ENCODE measurements at regions not wholly inside any gene's neighbourhood (a gene's known extent, or its start where the extent isn't known, plus 50 kb on each side); places are given as distances from the start of the nearest gene placed in this dataset.

DNA sequence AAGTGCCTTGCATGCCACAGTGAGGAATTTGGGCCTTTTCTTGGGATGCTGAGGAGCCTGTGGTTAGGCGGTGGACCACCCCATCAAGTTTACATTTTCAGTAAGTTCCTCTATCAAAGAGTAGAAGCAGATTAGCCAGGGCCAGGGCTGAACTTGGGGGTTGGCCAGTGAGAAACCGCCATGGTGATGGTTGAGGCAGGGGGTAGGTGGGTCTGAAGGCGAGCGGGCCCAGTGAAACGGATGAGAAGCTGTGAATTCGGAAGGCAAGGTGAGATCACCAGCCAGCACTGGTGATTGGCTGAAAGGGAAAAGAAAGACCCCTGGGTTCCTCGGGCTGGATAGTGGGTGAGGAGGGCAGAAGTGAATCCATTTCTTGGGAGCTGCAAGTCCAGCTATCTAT is 311.4 kb downstream of the CBLN1 start:
- Histone ChIP-seq H3K27ac (ENCODE audit: low read depth in 1 of 2, low read length in 1 of 2) (no peak overlapping the region), H3K9me3 (ENCODE audit: control insufficient read depth in 4 of 4, insufficient read depth in 3 of 4, low read length in 3 of 4) (peaks cover 0 to 2% (median 0%) of the 10 kb centered on the region in 4 donors), H3K9ac (ENCODE audit: insufficient read depth in 1 of 2, low read length in 2 of 2) (no peak overlapping the region), H3K4me1 (ENCODE audit: control insufficient read depth in 5 of 5, insufficient read depth in 5 of 5, low read length in 5 of 5) (peaks cover 0 to 12% (median 2%) of the 10 kb centered on the region in 5 donors), H3K27me3 (ENCODE audit: control insufficient read depth in 3 of 3, insufficient read depth in 3 of 3, low read length in 2 of 3) (no peaks in the 10 kb centered on the region), H3K36me3 (ENCODE audit: control insufficient read depth in 4 of 4, insufficient read depth in 4 of 4, low read length in 4 of 4) (no peaks in the 10 kb centered on the region), H3K4me3 (no peak overlapping the region)
- DNase-seq (no peak), ATAC-seq (ENCODE audit: insufficient read depth, low FRiP score) (no peak)
- TF ChIP-seq, protein P1, sequence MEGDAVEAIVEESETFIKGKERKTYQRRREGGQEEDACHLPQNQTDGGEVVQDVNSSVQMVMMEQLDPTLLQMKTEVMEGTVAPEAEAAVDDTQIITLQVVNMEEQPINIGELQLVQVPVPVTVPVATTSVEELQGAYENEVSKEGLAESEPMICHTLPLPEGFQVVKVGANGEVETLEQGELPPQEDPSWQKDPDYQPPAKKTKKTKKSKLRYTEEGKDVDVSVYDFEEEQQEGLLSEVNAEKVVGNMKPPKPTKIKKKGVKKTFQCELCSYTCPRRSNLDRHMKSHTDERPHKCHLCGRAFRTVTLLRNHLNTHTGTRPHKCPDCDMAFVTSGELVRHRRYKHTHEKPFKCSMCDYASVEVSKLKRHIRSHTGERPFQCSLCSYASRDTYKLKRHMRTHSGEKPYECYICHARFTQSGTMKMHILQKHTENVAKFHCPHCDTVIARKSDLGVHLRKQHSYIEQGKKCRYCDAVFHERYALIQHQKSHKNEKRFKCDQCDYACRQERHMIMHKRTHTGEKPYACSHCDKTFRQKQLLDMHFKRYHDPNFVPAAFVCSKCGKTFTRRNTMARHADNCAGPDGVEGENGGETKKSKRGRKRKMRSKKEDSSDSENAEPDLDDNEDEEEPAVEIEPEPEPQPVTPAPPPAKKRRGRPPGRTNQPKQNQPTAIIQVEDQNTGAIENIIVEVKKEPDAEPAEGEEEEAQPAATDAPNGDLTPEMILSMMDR (IDR thresholded peaks at IDR 0.05; ENCODE audit: control extremely low read depth, extremely low read depth) = no peak
- WGBS, 2 donors = 80 to 82% methylated on average over 7 of the region's 7 CpGs

DNA sequence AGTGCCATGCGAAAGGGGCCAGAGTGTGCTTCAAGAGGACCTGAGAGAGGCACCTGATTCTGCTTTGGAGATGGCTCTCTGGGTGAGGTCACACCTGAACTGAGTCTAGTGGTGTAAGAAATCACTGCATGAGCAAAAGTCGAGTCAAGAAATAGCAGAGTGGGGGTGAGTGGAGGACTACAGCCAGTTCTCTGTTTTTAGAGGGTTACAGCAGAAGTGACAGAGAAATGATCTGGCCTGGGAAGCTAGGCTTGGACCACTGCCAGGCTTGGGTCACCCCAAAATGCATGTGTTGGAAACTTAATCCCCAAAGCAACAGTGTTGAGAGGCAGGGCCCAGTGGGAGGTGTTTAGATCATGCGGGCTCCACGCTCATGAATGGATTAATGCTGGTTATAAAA is 312.0 kb downstream of the CBLN1 start:
- H3K4me3 ChIP-seq = no peak overlapping the region
- no peak overlapping the region for H3K9ac ChIP-seq (ENCODE audit: insufficient read depth in 1 of 2, low read length in 2 of 2)
- H3K27ac ChIP-seq (ENCODE audit: low read depth in 1 of 2, low read length in 1 of 2) = no peak overlapping the region
- no peak for ATAC-seq (ENCODE audit: insufficient read depth, low FRiP score)
- no peak for DNase-seq
- TF ChIP-seq, protein P1 (IDR thresholded peaks at IDR 0.05; ENCODE audit: control extremely low read depth, extremely low read depth) = no peak
- H3K27me3 ChIP-seq (ENCODE audit: control insufficient read depth in 3 of 3, insufficient read depth in 3 of 3, low read length in 2 of 3) = no peaks in the 10 kb centered on the region
- H3K4me1 ChIP-seq (ENCODE audit: control insufficient read depth in 5 of 5, insufficient read depth in 5 of 5, low read length in 5 of 5) = peaks cover 0 to 17% (median 2%) of the 10 kb centered on the region in 5 donors
- peaks cover 0 to 2% (median 0%) of the 10 kb centered on the region in 4 donors for H3K9me3 ChIP-seq (ENCODE audit: control insufficient read depth in 4 of 4, insufficient read depth in 3 of 4, low read length in 3 of 4)
- H3K36me3 ChIP-seq (ENCODE audit: control insufficient read depth in 4 of 4, insufficient read depth in 4 of 4, low read length in 4 of 4) = no peaks in the 10 kb centered on the region
- 85 to 91% methylated on average over 4 of the region's 4 CpGs for WGBS, 2 donors

DNA sequence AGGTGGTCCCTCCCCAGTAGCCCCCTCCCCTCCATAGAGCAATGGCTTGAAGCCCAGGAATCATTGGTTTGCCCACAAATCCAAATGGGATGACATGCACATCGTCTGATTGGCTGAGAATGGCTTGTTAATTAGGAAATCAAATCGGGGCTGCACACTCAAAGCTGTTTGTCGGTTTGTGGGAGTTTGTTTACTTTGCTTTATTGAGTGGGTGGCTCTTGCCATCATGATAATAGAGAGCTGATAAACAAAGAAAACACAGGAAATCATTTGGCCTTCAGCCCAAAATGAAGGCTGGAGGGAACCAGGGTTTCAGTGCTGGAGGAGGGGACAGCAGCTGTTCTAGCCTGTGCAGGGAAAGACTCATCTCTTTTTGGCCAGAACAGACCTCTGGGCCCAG is 316.3 kb downstream of the CBLN1 start:
- no peak overlapping the region for H3K9ac ChIP-seq (ENCODE audit: insufficient read depth in 1 of 2, low read length in 2 of 2)
- 17 to 25% methylated on average over 3 of the region's 3 CpGs for WGBS, 2 donors
- H3K4me1 ChIP-seq (ENCODE audit: control insufficient read depth in 5 of 5, insufficient read depth in 5 of 5, low read length in 5 of 5) = peaks cover 0 to 17% (median 2%) of the 10 kb centered on the region in 5 donors
- H3K9me3 ChIP-seq (ENCODE audit: control insufficient read depth in 4 of 4, insufficient read depth in 3 of 4, low read length in 3 of 4) = peaks cover 0 to 4% (median 0%) of the 10 kb centered on the region in 4 donors
- H3K27ac ChIP-seq (ENCODE audit: low read depth in 1 of 2, low read length in 1 of 2) = no peak overlapping the region
- DNase-seq (peak; percentile 86 to 95 (median 95)), ATAC-seq (ENCODE audit: insufficient read depth, low FRiP score) (no peak)
- H3K27me3 ChIP-seq (ENCODE audit: control insufficient read depth in 3 of 3, insufficient read depth in 3 of 3, low read length in 2 of 3) = no peaks in the 10 kb centered on the region
- TF ChIP-seq, protein P1 (IDR thresholded peaks at IDR 0.05; ENCODE audit: control extremely low read depth, extremely low read depth) = no peak
- H3K4me3 ChIP-seq = no peak overlapping the region
- no peaks in the 10 kb centered on the region for H3K36me3 ChIP-seq (ENCODE audit: control insufficient read depth in 4 of 4, insufficient read depth in 4 of 4, low read length in 4 of 4)
